DOHH2 (cell line): ENCODE measurements at regions not wholly inside any gene's neighbourhood (a gene's known extent, or its start where the extent isn't known, plus 50 kb on each side); places are given as distances from the start of the nearest gene placed in this dataset.

Experiments used
- H3F3A ChIP-seq: fragments of 200-600 bp; sonication (generic), shearing (Covaris generic); 2 replicates; pipeline ENCODE4 v1.6.0; 2016; ENCODE audit warnings: antibody characterized with exemption, mild to moderate bottlenecking; ENCODE audit not compliant: control insufficient read depth, insufficient read depth
- H3K27ac ChIP-seq: fragments of 200-600 bp; sonication (generic); 2 replicates; pipeline ENCODE4 v1.5.1; 2014; ENCODE audit warnings: low read depth, mild to moderate bottlenecking, low read length, moderate library complexity
- H3K27me3 ChIP-seq: fragments of 200-600 bp; sonication (generic); 2 replicates; pipeline ENCODE4 v1.6.1; 2014; ENCODE audit warnings: mild to moderate bottlenecking, low read length, mixed read lengths; ENCODE audit not compliant: control insufficient read depth
- H3K36me3 ChIP-seq: fragments of 200-600 bp; sonication (generic); 2 replicates; pipeline ENCODE4 v1.6.1; 2014; ENCODE audit warnings: mild to moderate bottlenecking, low read length, moderate library complexity, mixed read lengths; ENCODE audit not compliant: control insufficient read depth
- H3K4me1 ChIP-seq: fragments of 200-600 bp; sonication (generic); 2 replicates; pipeline ENCODE4 v1.6.1; 2014; ENCODE audit warnings: mild to moderate bottlenecking, low read length, mixed read lengths; ENCODE audit not compliant: control insufficient read depth
- H3K4me2 ChIP-seq: fragments of 200-600 bp; sonication (generic); 2 replicates; pipeline ENCODE4 v1.6.0; 2014; ENCODE audit warnings: mild to moderate bottlenecking, low read length, moderate library complexity
- H3K4me3 ChIP-seq: fragments of 200-600 bp; sonication (generic); 2 replicates; pipeline ENCODE4 v1.5.1; 2014; ENCODE audit warnings: mild to moderate bottlenecking, low read length, mixed read lengths
- H3K79me2 ChIP-seq: fragments of 200-600 bp; sonication (generic); 2 replicates; pipeline ENCODE4 v1.6.1; 2014; ENCODE audit warnings: mild to moderate bottlenecking, low read length, mixed read lengths; ENCODE audit not compliant: control insufficient read depth
- H3K9me2 ChIP-seq: fragments of 200-600 bp; sonication (generic); replicated peaks from 2 replicates; pipeline ENCODE4 v1.6.1; 2014; ENCODE audit warnings: mild to moderate bottlenecking, low read length, mixed read lengths; ENCODE audit not compliant: control insufficient read depth
- H3K9me3 ChIP-seq: fragments of 200-600 bp; sonication (generic); 2 replicates; pipeline ENCODE4 v1.6.1; 2014; ENCODE audit warnings: antibody characterized with exemption, low read length, mixed read lengths; ENCODE audit not compliant: control insufficient read depth, insufficient read depth
- H4K20me1 ChIP-seq: fragments of 200-600 bp; sonication (generic); 2 replicates; pipeline ENCODE4 v1.6.0; 2014; ENCODE audit warnings: low read depth, mild to moderate bottlenecking, antibody characterized with exemption, low read length, moderate library complexity; ENCODE audit not compliant: control insufficient read depth, insufficient read depth
- EZH2phosphoT487 ChIP-seq: fragments of 200-600 bp; sonication (generic); IDR thresholded peaks from 2 replicates; pipeline ENCODE4 v1.6.1; 2017; ENCODE audit warnings: borderline replicate concordance, mild to moderate bottlenecking, antibody characterized with exemption, low read length, moderate library complexity, mixed read lengths
- TF ChIP-seq, protein P1 (sequence below): fragments of 200-600 bp; sonication (generic); IDR thresholded peaks from one replicate; pipeline ENCODE4 v1.5.1; 2014; ENCODE audit warnings: antibody characterized with exemption, mild to moderate bottlenecking, low read depth, low read length; ENCODE audit not compliant: poor library complexity, severe bottlenecking

DNA sequence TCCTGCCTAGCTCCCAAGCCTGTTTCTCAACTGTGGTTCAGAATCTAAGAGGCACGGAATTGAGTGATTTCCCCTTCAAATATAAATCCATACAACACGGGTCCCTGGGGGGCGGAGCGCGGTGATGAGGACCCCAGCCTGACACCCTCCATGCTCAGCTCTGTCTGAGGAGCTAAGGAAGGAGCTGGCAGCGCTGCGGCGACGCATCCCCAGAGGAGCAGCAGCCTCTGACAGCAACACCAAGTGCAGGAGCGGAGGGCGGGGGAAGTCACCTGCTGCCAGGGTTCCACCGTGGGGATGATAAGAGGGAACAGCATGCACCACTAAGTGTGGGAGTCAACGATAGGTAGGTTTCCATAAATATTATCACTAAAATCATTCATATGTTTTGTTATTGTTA lies 72.6 kb upstream of the VWC2 start:
- H3K36me3 ChIP-seq = no peaks in the 10 kb centered on the region
- H3K27ac ChIP-seq = no peak overlapping the region
- H3K79me2 ChIP-seq = no peaks in the 10 kb centered on the region
- H3K4me2 ChIP-seq = no peak overlapping the region
- H3K27me3 ChIP-seq = peaks cover 5% of the 10 kb centered on the region; the same call in 1 of the 2 replicates
- no peaks in the 10 kb centered on the region for H3K4me1 ChIP-seq
- no peak for TF ChIP-seq EZH2phosphoT487
- TF ChIP-seq, protein P1, sequence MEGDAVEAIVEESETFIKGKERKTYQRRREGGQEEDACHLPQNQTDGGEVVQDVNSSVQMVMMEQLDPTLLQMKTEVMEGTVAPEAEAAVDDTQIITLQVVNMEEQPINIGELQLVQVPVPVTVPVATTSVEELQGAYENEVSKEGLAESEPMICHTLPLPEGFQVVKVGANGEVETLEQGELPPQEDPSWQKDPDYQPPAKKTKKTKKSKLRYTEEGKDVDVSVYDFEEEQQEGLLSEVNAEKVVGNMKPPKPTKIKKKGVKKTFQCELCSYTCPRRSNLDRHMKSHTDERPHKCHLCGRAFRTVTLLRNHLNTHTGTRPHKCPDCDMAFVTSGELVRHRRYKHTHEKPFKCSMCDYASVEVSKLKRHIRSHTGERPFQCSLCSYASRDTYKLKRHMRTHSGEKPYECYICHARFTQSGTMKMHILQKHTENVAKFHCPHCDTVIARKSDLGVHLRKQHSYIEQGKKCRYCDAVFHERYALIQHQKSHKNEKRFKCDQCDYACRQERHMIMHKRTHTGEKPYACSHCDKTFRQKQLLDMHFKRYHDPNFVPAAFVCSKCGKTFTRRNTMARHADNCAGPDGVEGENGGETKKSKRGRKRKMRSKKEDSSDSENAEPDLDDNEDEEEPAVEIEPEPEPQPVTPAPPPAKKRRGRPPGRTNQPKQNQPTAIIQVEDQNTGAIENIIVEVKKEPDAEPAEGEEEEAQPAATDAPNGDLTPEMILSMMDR = no peak
- H3F3A ChIP-seq = no peaks in the 10 kb centered on the region
- H3K9me3 ChIP-seq = no peaks in the 10 kb centered on the region
- H3K9me2 ChIP-seq = no peaks in the 10 kb centered on the region
- no peak overlapping the region for H3K4me3 ChIP-seq
- no peaks in the 10 kb centered on the region for H4K20me1 ChIP-seq

DNA sequence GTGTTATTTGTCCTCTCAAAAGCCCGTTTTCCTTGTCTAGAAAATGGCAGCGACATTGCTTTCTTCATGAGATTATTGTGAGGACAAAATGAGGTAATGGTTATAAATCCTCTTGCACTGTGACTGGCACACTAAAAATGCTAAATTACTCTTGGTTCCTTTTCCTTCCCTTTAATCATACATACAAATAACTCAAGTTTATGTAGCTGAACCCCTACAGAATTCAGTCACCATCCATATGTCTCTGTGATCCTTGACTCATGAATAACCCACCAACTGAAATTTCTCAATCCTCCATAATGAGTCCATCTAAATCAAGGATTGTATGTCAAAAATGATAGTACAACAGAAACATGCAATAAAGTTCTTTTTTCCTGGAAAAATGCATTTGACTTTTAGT lies 71.3 kb upstream of the VWC2 start:
- no peak for TF ChIP-seq EZH2phosphoT487
- TF ChIP-seq, protein P1 = no peak
- H3K4me2 ChIP-seq = no peak overlapping the region
- H3K79me2 ChIP-seq = no peaks in the 10 kb centered on the region

DNA sequence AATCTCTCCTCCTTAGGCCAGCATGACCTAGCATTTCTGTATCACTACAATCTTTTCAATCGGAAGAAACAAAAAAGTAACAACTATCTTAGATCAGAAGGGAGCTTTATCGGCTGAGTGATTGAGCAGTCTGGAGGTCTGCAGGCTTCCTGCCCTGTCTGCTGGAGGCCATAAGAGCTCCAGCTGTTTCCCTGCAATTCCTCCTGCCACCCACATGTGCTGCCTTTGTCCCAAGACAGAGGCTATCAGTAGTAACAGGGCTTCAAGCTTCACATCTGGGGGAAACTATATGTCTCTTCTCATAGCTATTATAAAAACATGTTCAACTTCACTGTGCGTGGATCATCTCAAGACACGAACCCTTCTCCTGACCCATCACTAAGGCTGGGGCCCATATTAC lies 70.1 kb upstream of the VWC2 start:
- no peaks in the 10 kb centered on the region for H3K9me3 ChIP-seq
- no peaks in the 10 kb centered on the region for H3K36me3 ChIP-seq
- no peak overlapping the region for H3K4me2 ChIP-seq
- no peaks in the 10 kb centered on the region for H3F3A ChIP-seq
- no peak overlapping the region for H3K4me3 ChIP-seq
- H3K27me3 ChIP-seq = peaks cover 5% of the 10 kb centered on the region; the same call in 1 of the 2 replicates
- H3K9me2 ChIP-seq = no peaks in the 10 kb centered on the region
- TF ChIP-seq, protein P1 = no peak
- no peak for TF ChIP-seq EZH2phosphoT487
- H4K20me1 ChIP-seq = no peaks in the 10 kb centered on the region
- H3K4me1 ChIP-seq = no peaks in the 10 kb centered on the region
- no peak overlapping the region for H3K27ac ChIP-seq
- H3K79me2 ChIP-seq = no peaks in the 10 kb centered on the region

More for the DNA sequence above, 71.3 kb upstream of the VWC2 start:
- Histone ChIP-seq H3K9me2 (no peaks in the 10 kb centered on the region), H3K4me3 (no peak overlapping the region), H4K20me1 (no peaks in the 10 kb centered on the region), H3K27ac (no peak overlapping the region), H3F3A (no peaks in the 10 kb centered on the region), H3K36me3 (no peaks in the 10 kb centered on the region), H3K27me3 (peaks cover 5% of the 10 kb centered on the region; the same call in 1 of the 2 replicates), H3K4me1 (no peaks in the 10 kb centered on the region), H3K9me3 (no peaks in the 10 kb centered on the region)

DNA sequence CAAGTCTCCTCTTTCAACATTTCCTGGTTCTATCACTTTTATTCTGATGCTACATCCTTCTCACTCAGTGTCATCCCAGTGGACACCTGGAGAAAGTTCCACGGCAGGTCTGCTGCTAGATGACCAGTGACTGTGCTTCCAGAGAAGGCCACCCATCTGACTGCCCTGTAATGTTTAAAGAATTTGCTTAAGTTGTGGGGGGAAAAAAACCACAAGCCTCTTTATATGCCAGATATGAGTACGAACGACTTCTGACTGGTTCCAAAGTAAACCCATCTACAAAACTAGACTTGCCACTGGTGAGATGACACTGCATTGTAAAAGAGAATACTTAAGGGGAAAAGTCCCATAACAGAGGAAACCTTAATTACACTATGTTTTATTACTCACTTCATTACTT lies 69.6 kb upstream of the VWC2 start:
- Histone ChIP-seq H3K36me3 (no peaks in the 10 kb centered on the region), H4K20me1 (no peaks in the 10 kb centered on the region), H3K79me2 (no peaks in the 10 kb centered on the region), H3K9me3 (no peaks in the 10 kb centered on the region), H3K4me1 (no peaks in the 10 kb centered on the region), H3K4me3 (no peak overlapping the region), H3K27me3 (peaks cover 5% of the 10 kb centered on the region; the same call in 1 of the 2 replicates), H3F3A (no peaks in the 10 kb centered on the region), H3K27ac (no peak overlapping the region), H3K9me2 (no peaks in the 10 kb centered on the region), H3K4me2 (no peak overlapping the region)
- TF ChIP-seq, protein P1 = no peak
- TF ChIP-seq EZH2phosphoT487 = no peak
